GM19328 (cell line): ENCODE measurements at regions not wholly inside any gene's neighbourhood (a gene's known extent, or its start where the extent isn't known, plus 50 kb on each side); places are given as distances from the start of the nearest gene placed in this dataset.
"Not testable (repeated sequence)": the region's sequence is repeated elsewhere in the genome, so short reads cannot be mapped to it uniquely, and the experiment has no call there.

ENCODE experiments used
- ATAC-seq: cut with Tn5 transposase; IDR thresholded peaks from one replicate; pipeline ENCODE4 v1.9.1; 2021; ENCODE audit warnings: mild to moderate bottlenecking, moderate library complexity; ENCODE audit not compliant: unreplicated experiment

GRCh38 chr6:159527351-159527750 lies 165.7 kb downstream of the SOD2 start:
- ATAC-seq: no peak

GRCh38 chr6:159525445-159526025 lies 167.5 kb downstream of the SOD2 start:
- no peak for ATAC-seq

- ATAC-seq: no peak
Measured at GRCh38 chr6:159522877-159523547, 170.0 kb downstream of the SOD2 start.

DNA sequence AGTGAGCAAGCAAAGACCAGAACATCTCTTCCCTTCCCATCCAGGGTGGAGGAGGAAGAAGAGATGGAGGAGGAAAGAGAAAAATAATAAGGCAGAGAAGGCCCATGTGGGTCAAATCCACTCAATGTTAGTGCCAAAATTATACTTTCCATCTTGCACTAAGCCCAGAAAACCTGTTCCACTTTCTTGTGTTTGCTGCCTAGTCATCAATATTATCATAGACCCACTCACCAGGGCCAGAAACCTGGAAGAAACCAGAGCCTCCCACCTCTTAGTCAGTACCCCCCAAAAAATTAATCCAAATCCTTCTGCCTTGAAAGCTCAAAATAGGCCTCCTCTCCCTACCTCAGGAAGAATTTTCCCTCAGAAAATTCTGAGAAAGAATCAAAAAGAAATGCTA lies 171.1 kb downstream of the SOD2 start:
- no peak for ATAC-seq

DNA sequence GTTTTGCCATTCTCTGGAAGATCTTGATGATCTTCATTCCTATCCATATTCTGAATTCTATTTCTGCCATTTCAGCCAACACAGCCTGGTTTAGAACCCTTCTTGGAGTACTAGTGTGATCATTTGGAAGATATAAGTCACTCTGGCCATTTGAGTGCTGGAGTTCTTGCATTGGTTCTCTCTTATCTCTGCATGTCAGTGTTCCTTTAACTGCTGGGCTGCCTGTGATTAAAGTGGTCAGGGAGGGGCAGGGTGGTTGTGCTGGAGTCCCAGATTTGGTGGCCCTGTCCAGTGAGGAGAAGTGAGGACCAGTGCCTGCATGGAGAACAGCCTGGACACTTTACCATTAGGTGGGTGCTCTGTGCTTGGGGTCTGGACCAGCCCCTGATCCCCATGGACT lies 173.0 kb downstream of the SOD2 start:
- ATAC-seq: no peak

DNA sequence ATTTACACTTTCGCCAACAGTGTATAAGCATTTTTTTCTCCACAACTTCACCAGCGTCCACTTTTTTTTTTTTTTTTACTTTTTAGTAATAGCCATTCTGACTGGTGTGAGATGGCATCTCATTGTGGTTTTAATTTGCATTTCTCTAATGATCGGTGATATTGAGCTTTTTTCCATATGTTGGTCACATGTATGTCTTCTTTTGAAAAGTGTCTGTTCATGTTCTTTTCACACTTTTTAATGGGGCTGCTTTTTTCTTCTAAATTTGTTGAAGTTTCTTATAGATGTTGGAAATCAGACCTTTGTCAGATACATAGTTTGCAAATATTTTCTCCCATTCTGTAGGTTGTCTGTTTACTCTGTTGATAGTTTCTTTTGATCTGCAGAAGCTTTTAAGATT lies 177.2 kb downstream of the SOD2 start:
- not testable (repeated sequence) for ATAC-seq

GRCh38 chr6:159513914-159514313 lies 179.1 kb downstream of the SOD2 start:
- no peak for ATAC-seq

GRCh38 chr6:159513074-159513720 lies 179.8 kb downstream of the SOD2 start:
- no peak for ATAC-seq

DNA sequence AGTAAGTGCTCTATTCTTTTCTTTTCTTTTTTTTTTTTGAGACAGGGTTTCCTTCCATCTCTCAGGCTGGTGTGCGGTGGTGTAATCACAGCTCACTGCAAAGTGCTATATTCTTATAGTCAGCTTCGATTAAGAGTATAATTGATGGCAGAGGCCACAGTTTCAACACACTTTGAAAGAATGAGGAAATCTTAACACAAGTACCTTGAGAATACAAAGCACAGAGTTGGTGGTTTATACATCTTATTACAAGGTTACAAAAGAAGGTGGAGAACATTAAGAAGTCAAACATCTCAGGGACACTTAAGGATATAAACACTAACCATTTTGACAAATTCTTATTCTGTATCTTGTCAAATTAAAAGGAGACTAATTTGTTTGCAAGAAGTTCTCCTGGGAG lies 180.5 kb downstream of the SOD2 start:
- no peak for ATAC-seq

DNA sequence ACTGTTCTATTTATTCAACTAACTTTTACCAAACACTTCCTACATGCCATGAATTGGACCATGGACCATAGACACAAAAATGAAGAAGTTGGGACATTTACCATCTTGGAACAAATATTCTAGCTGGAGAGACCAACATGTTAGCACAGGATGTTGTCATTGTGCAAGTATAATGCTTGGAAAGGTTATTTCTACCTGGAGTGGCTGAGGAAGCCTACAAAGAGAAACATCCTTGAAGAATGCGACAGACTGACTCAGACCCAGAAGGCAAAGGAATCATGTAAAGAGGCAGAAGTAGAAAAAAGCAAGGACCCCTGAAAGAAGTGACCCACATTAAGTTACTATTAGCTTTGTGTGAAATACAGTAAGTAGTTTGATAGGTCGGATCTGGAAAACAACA lies 180.9 kb downstream of the SOD2 start:
- ATAC-seq: no peak

GRCh38 chr6:159510141-159510540 lies 182.9 kb downstream of the SOD2 start:
- ATAC-seq: no peak

DNA sequence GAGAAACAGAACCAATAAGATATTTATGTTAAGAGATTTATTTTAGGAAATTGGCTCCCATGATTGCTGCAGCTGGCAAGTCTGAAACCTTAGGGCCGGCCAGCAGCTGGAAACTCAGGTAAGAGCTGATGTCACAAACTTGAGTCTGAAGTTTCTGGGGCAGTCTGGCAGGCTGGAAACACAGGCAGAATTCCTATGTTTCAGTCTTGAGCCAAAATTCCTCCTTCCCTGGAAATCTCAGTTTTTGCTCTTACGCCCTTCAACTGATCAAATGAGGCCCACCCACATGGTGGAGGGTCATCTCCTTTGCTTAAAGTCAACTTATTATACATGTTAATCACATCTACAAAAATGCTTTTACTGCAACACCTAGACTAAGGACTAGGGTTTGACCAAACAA lies 184.1 kb downstream of the SOD2 start:
- no peak for ATAC-seq

- no peak for ATAC-seq
Measured at GRCh38 chr6:159506048-159506447, 187.0 kb downstream of the SOD2 start.

- ATAC-seq: no peak
Measured at GRCh38 chr6:159505140-159505922, 187.7 kb downstream of the SOD2 start.

GRCh38 chr6:159501558-159501957 lies 191.5 kb downstream of the SOD2 start:
- ATAC-seq: no peak

- no peak for ATAC-seq
Measured at GRCh38 chr6:159499034-159499433, 194.0 kb downstream of the SOD2 start.

GRCh38 chr6:159494586-159494972 lies 198.5 kb downstream of the SOD2 start:
- no peak for ATAC-seq

DNA sequence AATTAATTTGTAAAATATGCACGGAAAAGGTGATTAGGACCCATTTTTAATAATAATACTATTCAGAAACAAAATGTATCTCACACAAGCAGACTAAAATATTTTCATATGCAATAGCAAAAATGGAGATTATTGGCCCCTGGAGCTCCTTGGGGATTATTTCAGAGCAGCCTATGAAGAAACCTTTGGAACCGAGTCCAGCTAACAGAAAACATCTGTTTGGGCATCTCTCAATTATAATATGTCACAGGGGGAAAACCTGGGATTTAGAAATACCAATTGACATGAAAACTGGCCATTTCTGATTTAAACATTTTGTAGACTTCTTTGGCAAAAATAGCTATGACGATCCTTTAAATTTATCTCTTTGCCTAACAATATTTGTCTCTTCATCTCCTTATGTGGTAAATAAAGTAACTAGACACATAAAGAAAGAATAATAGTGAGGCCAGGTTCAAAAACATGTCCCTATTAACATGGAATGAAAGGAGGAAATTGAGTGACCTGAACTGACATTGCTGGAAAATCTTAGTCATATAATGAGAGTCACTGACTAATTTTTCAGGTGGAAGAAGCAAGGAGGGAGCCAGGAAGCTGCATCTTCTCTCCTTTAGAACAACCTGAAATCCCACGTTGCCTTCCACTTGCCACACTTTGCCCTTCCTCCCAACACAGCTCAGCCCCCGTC lies 199.0 kb downstream of the SOD2 start:
- ATAC-seq: no peak

- no peak for ATAC-seq
Measured at GRCh38 chr6:159493231-159493897, 199.7 kb downstream of the SOD2 start.

GRCh38 chr6:159490298-159490937 lies 202.6 kb downstream of the SOD2 start:
- no peak for ATAC-seq
